ENCODE measurements at regions not wholly inside any gene's neighbourhood (a gene's known extent, or its start where the extent isn't known, plus 50 kb on each side); places are given as distances from the start of the nearest gene placed in this dataset.

DNA sequence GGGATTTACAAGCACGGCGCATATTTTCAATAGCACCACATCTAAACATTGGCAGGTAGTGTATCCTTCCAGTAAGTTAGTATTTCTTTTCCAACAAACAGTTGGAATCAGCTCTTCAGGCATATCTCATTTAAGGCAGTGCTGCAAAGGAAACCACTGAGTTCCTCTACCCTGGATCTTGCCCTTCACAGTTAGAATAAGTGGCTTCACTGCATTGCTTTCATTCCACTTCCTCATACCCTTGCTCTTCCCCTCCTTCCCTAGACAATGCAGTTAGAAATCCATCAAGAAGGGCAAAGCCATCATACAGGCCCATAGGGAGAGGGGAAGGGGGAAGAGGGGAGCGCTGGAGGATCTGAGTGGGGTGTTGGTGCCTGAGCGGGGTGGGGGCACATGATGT is 173.7 kb downstream of the FBXO15 start:
- ATAC-seq (ENCODE audit: low FRiP score) (no peak), DNase-seq (ENCODE audit: low spot score) (no peak)
- TF ChIP-seq, protein P1, sequence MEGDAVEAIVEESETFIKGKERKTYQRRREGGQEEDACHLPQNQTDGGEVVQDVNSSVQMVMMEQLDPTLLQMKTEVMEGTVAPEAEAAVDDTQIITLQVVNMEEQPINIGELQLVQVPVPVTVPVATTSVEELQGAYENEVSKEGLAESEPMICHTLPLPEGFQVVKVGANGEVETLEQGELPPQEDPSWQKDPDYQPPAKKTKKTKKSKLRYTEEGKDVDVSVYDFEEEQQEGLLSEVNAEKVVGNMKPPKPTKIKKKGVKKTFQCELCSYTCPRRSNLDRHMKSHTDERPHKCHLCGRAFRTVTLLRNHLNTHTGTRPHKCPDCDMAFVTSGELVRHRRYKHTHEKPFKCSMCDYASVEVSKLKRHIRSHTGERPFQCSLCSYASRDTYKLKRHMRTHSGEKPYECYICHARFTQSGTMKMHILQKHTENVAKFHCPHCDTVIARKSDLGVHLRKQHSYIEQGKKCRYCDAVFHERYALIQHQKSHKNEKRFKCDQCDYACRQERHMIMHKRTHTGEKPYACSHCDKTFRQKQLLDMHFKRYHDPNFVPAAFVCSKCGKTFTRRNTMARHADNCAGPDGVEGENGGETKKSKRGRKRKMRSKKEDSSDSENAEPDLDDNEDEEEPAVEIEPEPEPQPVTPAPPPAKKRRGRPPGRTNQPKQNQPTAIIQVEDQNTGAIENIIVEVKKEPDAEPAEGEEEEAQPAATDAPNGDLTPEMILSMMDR (IDR thresholded peaks at IDR 0.05) = no peak

DNA sequence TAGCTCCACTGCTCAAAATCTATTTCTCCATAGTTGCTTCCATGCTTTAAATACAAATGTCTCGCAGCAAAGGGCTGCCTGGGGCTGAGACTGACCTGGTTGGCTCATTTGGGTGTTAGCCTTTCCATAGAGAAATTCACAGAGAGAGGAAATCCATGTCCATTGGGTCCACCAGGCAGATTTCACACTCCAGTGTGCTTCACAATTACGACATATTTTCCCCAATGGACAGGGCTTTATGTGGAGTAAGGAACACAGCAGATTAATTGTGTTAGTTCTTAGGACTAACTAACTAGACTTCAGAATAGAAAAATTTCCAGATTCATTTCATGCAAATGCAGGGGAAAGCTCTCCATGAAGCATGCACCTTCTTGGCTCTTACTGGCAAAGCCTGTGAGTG is 180.7 kb downstream of the FBXO15 start:
- TF ChIP-seq, protein P1 (IDR thresholded peaks at IDR 0.05) = no peak
- ATAC-seq (ENCODE audit: low FRiP score) = no peak
- no peak for DNase-seq (ENCODE audit: low spot score)

DNA sequence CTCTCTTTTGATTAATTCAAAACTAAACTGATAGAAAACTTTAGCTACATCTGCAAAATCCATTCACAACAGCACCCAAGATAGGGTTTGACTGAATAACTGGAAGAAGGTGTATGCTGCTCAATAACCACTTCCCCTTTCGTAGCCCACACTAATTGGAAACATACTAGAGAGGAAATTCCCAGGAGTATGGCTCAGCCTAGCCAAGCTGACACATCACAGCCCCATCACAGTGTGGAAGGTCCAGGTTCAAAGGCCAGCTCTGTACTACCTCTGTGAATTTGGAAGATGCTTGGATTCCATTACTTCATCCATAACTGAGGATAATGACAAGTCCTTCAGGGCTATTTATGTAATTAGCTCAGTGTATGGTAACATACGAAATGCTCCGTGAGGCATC is 185.4 kb downstream of the FBXO15 start:
- no peak for DNase-seq (ENCODE audit: low spot score)
- TF ChIP-seq, protein P1 (IDR thresholded peaks at IDR 0.05) = no peak
- no peak for ATAC-seq (ENCODE audit: low FRiP score)

DNA sequence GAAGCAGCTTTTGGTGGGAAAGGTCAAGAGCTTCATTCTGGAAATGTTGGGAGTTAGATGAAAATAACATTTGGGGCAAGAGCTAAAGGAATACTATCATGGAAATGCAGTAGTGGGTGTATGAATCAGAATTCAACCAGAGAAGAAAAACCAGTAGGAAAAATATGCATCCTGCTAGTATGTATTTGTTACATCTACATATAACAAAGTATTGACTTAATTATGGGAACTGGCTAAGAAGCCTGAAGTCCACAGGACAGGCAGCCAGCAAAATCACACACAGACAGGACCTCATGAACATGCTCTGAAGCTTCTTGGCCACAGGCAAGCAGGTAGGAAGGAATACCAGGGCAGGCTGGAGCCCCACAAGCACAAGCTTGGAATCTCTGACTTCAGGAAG is 185.8 kb downstream of the FBXO15 start:
- TF ChIP-seq, protein P1 (IDR thresholded peaks at IDR 0.05) = no peak
- DNase-seq (ENCODE audit: low spot score) (no peak), ATAC-seq (ENCODE audit: low FRiP score) (no peak)

DNA sequence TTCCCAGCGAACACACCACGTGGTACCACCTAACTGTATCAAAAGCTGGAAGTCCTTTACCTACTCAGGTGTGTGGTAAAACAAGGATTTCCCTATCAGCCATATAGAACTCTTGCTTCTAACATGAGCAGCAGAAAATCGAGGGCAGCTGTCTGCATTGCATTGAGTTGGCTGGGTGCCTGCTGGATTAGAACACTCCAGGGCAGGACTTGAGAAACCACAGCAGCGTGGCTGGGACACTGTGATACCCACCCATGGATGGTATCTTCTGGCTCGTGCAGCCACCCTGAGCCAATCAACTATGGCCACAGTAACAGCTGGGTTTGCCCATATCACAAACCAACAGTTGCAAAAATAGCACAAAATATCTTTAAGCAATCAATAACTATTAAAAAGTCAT is 188.3 kb downstream of the FBXO15 start:
- ATAC-seq (ENCODE audit: low FRiP score) = no peak
- no peak for DNase-seq (ENCODE audit: low spot score)
- TF ChIP-seq, protein P1 (IDR thresholded peaks at IDR 0.05) = no peak

DNA sequence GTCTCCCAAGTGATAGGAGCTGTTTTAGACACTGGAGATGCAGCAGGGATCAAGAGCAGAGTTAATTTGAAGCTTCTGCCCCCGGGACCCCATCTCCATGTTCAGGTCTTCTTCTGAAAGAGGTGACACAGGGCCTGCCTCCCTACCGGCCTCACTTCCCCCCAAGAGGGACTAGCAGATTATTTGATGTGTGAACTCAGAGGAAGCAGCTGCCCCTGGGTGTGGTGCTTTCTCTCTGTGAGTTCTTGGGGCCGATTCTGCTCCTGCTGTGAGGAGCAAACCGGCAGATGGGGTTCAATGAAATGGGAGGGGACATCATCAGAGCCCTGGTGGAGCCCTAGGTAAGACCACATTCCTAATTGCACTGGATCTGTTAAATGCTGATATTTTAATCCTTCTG is 193.4 kb downstream of the FBXO15 start:
- no peak for ATAC-seq (ENCODE audit: low FRiP score)
- TF ChIP-seq, protein P1 (IDR thresholded peaks at IDR 0.05) = no peak
- no peak for DNase-seq (ENCODE audit: low spot score)

DNA sequence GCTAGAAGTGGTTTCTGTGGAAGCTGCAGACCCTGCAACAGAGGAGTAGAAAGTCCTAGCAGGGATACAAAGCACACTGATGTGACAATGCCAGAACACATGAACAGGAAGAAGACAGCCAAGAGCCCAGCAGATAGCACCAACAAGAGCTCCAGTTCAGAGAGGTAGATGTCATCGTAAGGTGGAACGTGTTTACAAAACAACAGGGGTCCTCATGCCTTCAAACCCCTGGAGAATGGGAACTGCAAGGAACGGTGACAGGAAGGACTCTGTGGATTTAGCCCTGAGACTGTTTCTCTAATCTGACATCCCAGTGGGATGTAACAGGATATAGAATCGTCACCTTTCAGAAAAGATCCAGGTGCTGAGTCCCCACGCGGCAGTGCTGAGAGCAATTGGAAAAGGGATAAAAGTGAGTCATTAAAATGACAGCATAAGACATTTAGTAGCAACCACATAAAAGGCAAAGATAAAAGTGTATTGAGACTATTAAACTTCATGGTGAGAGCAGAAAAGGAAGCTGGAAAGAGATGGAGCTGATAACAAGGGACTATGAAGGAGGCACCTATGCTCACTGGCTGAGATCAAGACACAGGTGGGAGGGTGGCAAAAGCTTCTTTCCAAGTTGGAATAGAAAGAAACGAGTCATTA is 195.2 kb downstream of the FBXO15 start:
- DNase-seq (ENCODE audit: low spot score) = no peak
- TF ChIP-seq, protein P1 (IDR thresholded peaks at IDR 0.05) = no peak

More for the DNA sequence above, 195.2 kb downstream of the FBXO15 start:
- no peak for ATAC-seq (ENCODE audit: low FRiP score)

All from omental fat pad (tissue), 3 donors.